ENCODE measurements at regions not wholly inside any gene's neighbourhood (a gene's known extent, or its start where the extent isn't known, plus 50 kb on each side); places are given as distances from the start of the nearest gene placed in this dataset.

DNA sequence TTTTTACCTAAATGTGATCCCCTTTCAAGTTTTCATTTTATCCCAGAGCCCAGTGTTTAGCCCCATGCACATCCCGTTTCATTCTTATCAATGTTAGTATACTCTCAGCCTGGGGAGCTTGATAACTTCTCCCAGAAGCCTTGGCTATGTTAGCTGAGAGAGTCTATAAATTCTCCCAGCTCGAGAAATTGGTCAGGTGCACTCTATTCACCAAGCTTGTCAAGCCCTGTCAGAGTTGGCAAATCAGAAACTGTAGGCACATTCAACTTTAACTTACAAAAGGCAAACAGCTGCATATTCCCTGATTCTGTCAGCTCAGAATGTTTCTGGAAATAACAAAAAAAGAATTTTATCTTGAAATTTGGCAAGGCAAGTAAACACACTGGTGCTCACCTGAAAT is 62.2 kb upstream of the IMPG1 start:
- no peak overlapping the region for H3K27ac ChIP-seq (ENCODE audit: low read depth in 2 of 2, low read length in 1 of 2)
- ChIA-PET CTCF (no interaction called here), POLR2A (no interaction called here)
- no peaks in the 10 kb centered on the region for H3F3A ChIP-seq (replicated peaks; ENCODE audit: insufficient read depth)
- no peak overlapping the region for H2AFZ ChIP-seq (ENCODE audit: low read depth)
- TF ChIP-seq FOSL2 (IDR thresholded peaks at IDR 0.05; ENCODE audit: borderline replicate concordance, low read depth) (no peak), TEAD4 (IDR thresholded peaks at IDR 0.05; ENCODE audit: borderline replicate concordance, insufficient read depth) (no peak), NRF1 (IDR thresholded peaks at IDR 0.05; ENCODE audit: low read depth, low read length) (no peak), YY1 (IDR thresholded peaks at IDR 0.05; ENCODE audit: low read depth) (no peak), RCOR1 (IDR thresholded peaks at IDR 0.05; ENCODE audit: low read length) (no peak), EP300 (IDR thresholded peaks at IDR 0.05; ENCODE audit: borderline replicate concordance in 1 of 2, low read depth in 1 of 2, low read length in 1 of 2) (no peak), MEF2A (IDR thresholded peaks at IDR 0.05; ENCODE audit: borderline replicate concordance, low read depth) (no peak), FOXM1 (IDR thresholded peaks at IDR 0.05; ENCODE audit: low read depth) (no peak)
- TF ChIP-seq, protein P1, sequence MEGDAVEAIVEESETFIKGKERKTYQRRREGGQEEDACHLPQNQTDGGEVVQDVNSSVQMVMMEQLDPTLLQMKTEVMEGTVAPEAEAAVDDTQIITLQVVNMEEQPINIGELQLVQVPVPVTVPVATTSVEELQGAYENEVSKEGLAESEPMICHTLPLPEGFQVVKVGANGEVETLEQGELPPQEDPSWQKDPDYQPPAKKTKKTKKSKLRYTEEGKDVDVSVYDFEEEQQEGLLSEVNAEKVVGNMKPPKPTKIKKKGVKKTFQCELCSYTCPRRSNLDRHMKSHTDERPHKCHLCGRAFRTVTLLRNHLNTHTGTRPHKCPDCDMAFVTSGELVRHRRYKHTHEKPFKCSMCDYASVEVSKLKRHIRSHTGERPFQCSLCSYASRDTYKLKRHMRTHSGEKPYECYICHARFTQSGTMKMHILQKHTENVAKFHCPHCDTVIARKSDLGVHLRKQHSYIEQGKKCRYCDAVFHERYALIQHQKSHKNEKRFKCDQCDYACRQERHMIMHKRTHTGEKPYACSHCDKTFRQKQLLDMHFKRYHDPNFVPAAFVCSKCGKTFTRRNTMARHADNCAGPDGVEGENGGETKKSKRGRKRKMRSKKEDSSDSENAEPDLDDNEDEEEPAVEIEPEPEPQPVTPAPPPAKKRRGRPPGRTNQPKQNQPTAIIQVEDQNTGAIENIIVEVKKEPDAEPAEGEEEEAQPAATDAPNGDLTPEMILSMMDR (IDR thresholded peaks at IDR 0.05): no peak
- TF ChIP-seq, protein P2, sequence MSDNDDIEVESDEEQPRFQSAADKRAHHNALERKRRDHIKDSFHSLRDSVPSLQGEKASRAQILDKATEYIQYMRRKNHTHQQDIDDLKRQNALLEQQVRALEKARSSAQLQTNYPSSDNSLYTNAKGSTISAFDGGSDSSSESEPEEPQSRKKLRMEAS (IDR thresholded peaks at IDR 0.05; ENCODE audit: low read depth): no peak
- no peaks in the 10 kb centered on the region for H3K9me3 ChIP-seq
- H3K36me3 ChIP-seq (replicated peaks in 1 of 2; ENCODE audit: control insufficient read depth in 1 of 2, insufficient read depth in 2 of 2, low read length in 1 of 2): no peaks in the 10 kb centered on the region
- no peak for DNase-seq
- no peak overlapping the region for H3K4me3 ChIP-seq (ENCODE audit: low read depth in 2 of 2, low read length in 1 of 2)
- no peaks in the 10 kb centered on the region for H3K79me2 ChIP-seq (ENCODE audit: insufficient read depth)
- no peaks in the 10 kb centered on the region for H3K9me2 ChIP-seq
- no peaks in the 10 kb centered on the region for H4K20me1 ChIP-seq (ENCODE audit: insufficient read depth)
- no peak overlapping the region for H3K4me2 ChIP-seq
- no peak overlapping the region for H3K9ac ChIP-seq
- no peaks in the 10 kb centered on the region; a peak in 1 of 4 replicates for H3K4me1 ChIP-seq (ENCODE audit: control insufficient read depth in 1 of 2, insufficient read depth in 2 of 2, low read depth in 1 of 2, low read length in 1 of 2)
- no peaks in the 10 kb centered on the region for H3K27me3 ChIP-seq (ENCODE audit: insufficient read depth)
- 0% methylated on average over 2 of the region's 2 CpGs for WGBS (ENCODE audit: low lambda C conversion rate)

DNA sequence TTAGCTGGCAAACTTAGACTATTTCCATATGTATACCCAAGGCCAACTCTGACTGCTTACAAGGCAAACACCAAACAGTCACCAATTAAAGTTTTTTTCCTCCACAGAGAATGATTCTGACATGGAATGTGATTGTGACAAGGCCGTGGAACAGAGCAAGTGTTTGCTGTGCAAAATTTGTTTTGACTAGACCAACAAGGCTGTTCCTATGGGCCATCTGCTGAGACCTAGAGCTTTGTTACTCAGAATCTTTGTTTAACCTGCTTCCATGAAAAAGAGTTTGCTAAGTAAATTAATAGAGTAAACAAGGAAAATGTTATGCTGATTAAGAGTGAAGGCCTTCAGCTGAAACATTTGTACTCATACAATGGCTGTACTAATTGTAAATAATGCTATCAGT is 51.6 kb upstream of the IMPG1 start:
- ChIA-PET CTCF (no interaction called here), POLR2A (no interaction called here)
- Histone ChIP-seq H3K4me2 (no peak overlapping the region), H3K4me1 (ENCODE audit: control insufficient read depth in 1 of 2, insufficient read depth in 2 of 2, low read depth in 1 of 2, low read length in 1 of 2) (no peaks in the 10 kb centered on the region), H3K27me3 (ENCODE audit: insufficient read depth) (no peaks in the 10 kb centered on the region), H4K20me1 (ENCODE audit: insufficient read depth) (no peaks in the 10 kb centered on the region), H3K9me2 (no peaks in the 10 kb centered on the region), H3K27ac (ENCODE audit: low read depth in 2 of 2, low read length in 1 of 2) (no peak overlapping the region), H3F3A (replicated peaks; ENCODE audit: insufficient read depth) (no peaks in the 10 kb centered on the region), H2AFZ (ENCODE audit: low read depth) (no peak overlapping the region), H3K36me3 (replicated peaks in 1 of 2; ENCODE audit: control insufficient read depth in 1 of 2, insufficient read depth in 2 of 2, low read length in 1 of 2) (no peaks in the 10 kb centered on the region), H3K9me3 (no peaks in the 10 kb centered on the region), H3K79me2 (ENCODE audit: insufficient read depth) (no peaks in the 10 kb centered on the region), H3K4me3 (ENCODE audit: low read depth in 2 of 2, low read length in 1 of 2) (no peak overlapping the region), H3K9ac (no peak overlapping the region)
- TF ChIP-seq MXI1 (IDR thresholded peaks at IDR 0.05; ENCODE audit: low read depth, low read length): no peak
- TF ChIP-seq YY1 (IDR thresholded peaks at IDR 0.05; ENCODE audit: low read depth): no peak
- no peak for TF ChIP-seq RAD21 (IDR thresholded peaks at IDR 0.05; ENCODE audit: low read length)
- no peak for TF ChIP-seq TEAD4 (IDR thresholded peaks at IDR 0.05; ENCODE audit: borderline replicate concordance, insufficient read depth)
- TF ChIP-seq RXRA (IDR thresholded peaks at IDR 0.05; ENCODE audit: borderline replicate concordance, low read depth): no peak
- TF ChIP-seq GABPA (IDR thresholded peaks at IDR 0.05; ENCODE audit: low read depth): no peak
- no peak for DNase-seq
- 0% methylated on average over 1 of the region's 1 CpG for WGBS (ENCODE audit: low lambda C conversion rate)

Measured in SK-N-SH (cell line).